Thymus (tissue), 11 donors: ENCODE measurements at regions not wholly inside any gene's neighbourhood (a gene's known extent, or its start where the extent isn't known, plus 50 kb on each side); places are given as distances from the start of the nearest gene placed in this dataset.

Source experiments
- DNase-seq, 9 donors: peaks; one replicate each; pipeline ENCODE4 v3.0.0-alpha.2; 2013; ENCODE audit warnings: low spot score in 9 of 9, low read depth in 6 of 9, missing footprints in 1 of 9
- H3K27ac ChIP-seq, 2 donors: one replicate each; pipeline ENCODE4 v1.5.1; 2013; ENCODE audit warnings: control low read depth in 1 of 2, low read depth in 1 of 2, low read length in 1 of 2, mild to moderate bottlenecking in 1 of 2, moderate library complexity in 1 of 2
- H3K27me3 ChIP-seq, 2 donors: one replicate each; pipeline ENCODE4 v1.5.1; 2013; ENCODE audit warnings: low read length in 1 of 2; ENCODE audit not compliant: control insufficient read depth in 2 of 2, insufficient read depth in 1 of 2
- H3K36me3 ChIP-seq, 2 donors: one replicate each; pipeline ENCODE4 v1.5.1; 2013; ENCODE audit warnings: low read length in 1 of 2, mild to moderate bottlenecking in 1 of 2, moderate library complexity in 1 of 2; ENCODE audit not compliant: control insufficient read depth in 2 of 2, insufficient read depth in 2 of 2
- H3K4me1 ChIP-seq, 2 donors: one replicate each; pipeline ENCODE4 v1.5.1; 2013; ENCODE audit warnings: low read length in 2 of 2; ENCODE audit not compliant: control insufficient read depth in 2 of 2, insufficient read depth in 2 of 2
- H3K4me3 ChIP-seq, 2 donors: one replicate each; pipeline ENCODE4 v1.5.1; 2013; ENCODE audit warnings: low read length in 2 of 2, control low read depth in 1 of 2, mild to moderate bottlenecking in 1 of 2
- H3K9me3 ChIP-seq, 2 donors: one replicate each; pipeline ENCODE4 v1.5.1; 2013; ENCODE audit warnings: low read length in 1 of 2, mild to moderate bottlenecking in 1 of 2; ENCODE audit not compliant: control insufficient read depth in 2 of 2, insufficient read depth in 1 of 2
- WGBS: extraction: QIAGEN DNeasy Blood & Tissue Kit; methylation state at CpG from one replicate; pipeline ENCODE4 v1.1.7; 2013; 5-methylcytosine and 5-hydroxymethylcytosine counted together
- donor health status: healthy.

GRCh38 chr6:15990179-15990578 lies 138.7 kb upstream of the MYLIP start:
- Histone ChIP-seq H3K4me1 (no peaks in the 10 kb centered on the region), H3K27me3 (no peaks in the 10 kb centered on the region), H3K27ac (no peak overlapping the region), H3K36me3 (no peaks in the 10 kb centered on the region), H3K4me3 (no peak overlapping the region), H3K9me3 (no peaks in the 10 kb centered on the region)
- WGBS = 92% methylated on average over 2 of the region's 2 CpGs
- DNase-seq = no peak

- DNase-seq = no peak
- Histone ChIP-seq H3K36me3 (no peaks in the 10 kb centered on the region), H3K4me1 (no peaks in the 10 kb centered on the region), H3K27me3 (no peaks in the 10 kb centered on the region), H3K27ac (no peak overlapping the region), H3K9me3 (no peaks in the 10 kb centered on the region), H3K4me3 (no peak overlapping the region)
- 95% methylated on average over 2 of the region's 2 CpGs for WGBS
Measured at GRCh38 chr6:15989397-15989796, 139.5 kb upstream of the MYLIP start.

- whole genome bisulfite sequencing = 78% methylated on average over 6 of the region's 6 CpGs
- DNase-seq = no peak
Measured at GRCh38 chr6:15987569-15987968, 141.3 kb upstream of the MYLIP start.

GRCh38 chr6:15986027-15986629 lies 142.8 kb upstream of the MYLIP start:
- H3K27ac ChIP-seq = no peak overlapping the region
- H3K4me1 ChIP-seq = no peaks in the 10 kb centered on the region
- no peak overlapping the region for H3K4me3 ChIP-seq
- no peaks in the 10 kb centered on the region for H3K36me3 ChIP-seq
- DNase-seq = no peak
- WGBS = 79% methylated on average over 5 of the region's 5 CpGs
- H3K27me3 ChIP-seq = no peaks in the 10 kb centered on the region
- H3K9me3 ChIP-seq = no peaks in the 10 kb centered on the region

More at GRCh38 chr6:15987569-15987968, 141.3 kb upstream of the MYLIP start:
- no peaks in the 10 kb centered on the region for H3K9me3 ChIP-seq
- no peaks in the 10 kb centered on the region for H3K27me3 ChIP-seq
- H3K36me3 ChIP-seq = no peaks in the 10 kb centered on the region
- no peaks in the 10 kb centered on the region for H3K4me1 ChIP-seq
- no peak overlapping the region for H3K4me3 ChIP-seq
- no peak overlapping the region for H3K27ac ChIP-seq

- 94% methylated on average over 3 of the region's 3 CpGs for WGBS
- no peaks in the 10 kb centered on the region for H3K4me1 ChIP-seq
- no peak overlapping the region for H3K27ac ChIP-seq
- H3K9me3 ChIP-seq = no peaks in the 10 kb centered on the region
- no peak for DNase-seq
- H3K4me3 ChIP-seq = no peak overlapping the region
- no peaks in the 10 kb centered on the region for H3K36me3 ChIP-seq
- H3K27me3 ChIP-seq = no peaks in the 10 kb centered on the region
Measured at GRCh38 chr6:15985379-15985959, 143.4 kb upstream of the MYLIP start.

GRCh38 chr6:15981956-15982355 lies 146.9 kb upstream of the MYLIP start:
- Histone ChIP-seq H3K9me3 (no peaks in the 10 kb centered on the region), H3K4me1 (peaks cover 0 to 4% of the 10 kb centered on the region in 2 donors), H3K27ac (no peak overlapping the region), H3K4me3 (no peak overlapping the region), H3K27me3 (no peaks in the 10 kb centered on the region), H3K36me3 (no peaks in the 10 kb centered on the region)
- 98% methylated on average over 9 of the region's 9 CpGs for WGBS
- DNase-seq = no peak

- 91% methylated on average over 4 of the region's 4 CpGs for WGBS
- H3K27me3 ChIP-seq = no peaks in the 10 kb centered on the region
- H3K4me3 ChIP-seq = no peak overlapping the region
- H3K36me3 ChIP-seq = no peaks in the 10 kb centered on the region
- no peaks in the 10 kb centered on the region for H3K9me3 ChIP-seq
- DNase-seq = no peak
- H3K4me1 ChIP-seq = peaks cover 0 to 4% of the 10 kb centered on the region in 2 donors
- H3K27ac ChIP-seq = no peak overlapping the region
Measured at GRCh38 chr6:15980801-15981200, 148.1 kb upstream of the MYLIP start.

- Histone ChIP-seq H3K36me3 (no peaks in the 10 kb centered on the region), H3K4me1 (peaks cover 0 to 4% of the 10 kb centered on the region in 2 donors), H3K4me3 (no peak overlapping the region), H3K27me3 (no peaks in the 10 kb centered on the region), H3K9me3 (peaks cover 0 to 4% of the 10 kb centered on the region in 2 donors), H3K27ac (no peak overlapping the region)
- no peak for DNase-seq
Measured at GRCh38 chr6:15978426-15978825, 150.5 kb upstream of the MYLIP start.

- H3K9me3 ChIP-seq = peaks cover 0 to 5% of the 10 kb centered on the region in 2 donors
- no peak overlapping the region for H3K27ac ChIP-seq
- no peaks in the 10 kb centered on the region for H3K27me3 ChIP-seq
- DNase-seq = peak in 3 of 9 donors; percentile 15 to 52 (median 18)
- H3K4me1 ChIP-seq = peaks cover 0 to 4% of the 10 kb centered on the region in 2 donors
- WGBS = 53% methylated on average over 2 of the region's 2 CpGs
- H3K36me3 ChIP-seq = no peaks in the 10 kb centered on the region
- H3K4me3 ChIP-seq = no peak overlapping the region
Measured at GRCh38 chr6:15977050-15977449, 151.8 kb upstream of the MYLIP start.
